Stimulated activated CD8-positive, alpha-beta memory T cell treated with anti-CD3 and anti-CD28 coated beads, Interleukin-2, amount 100 ng/mL, for 48 hours (primary cell): ENCODE measurements at regions not wholly inside any gene's neighbourhood (a gene's known extent, or its start where the extent isn't known, plus 50 kb on each side); places are given as distances from the start of the nearest gene placed in this dataset.
"Not testable (repeated sequence)": the region's sequence is repeated elsewhere in the genome, so short reads cannot be mapped to it uniquely, and the experiment has no call there.

Experiments used
- DNase-seq, 2 donors: peaks; one replicate each; pipeline ENCODE4 v3.0.0-alpha.2; 2020; ENCODE audit warnings: low read depth in 2 of 2

DNA sequence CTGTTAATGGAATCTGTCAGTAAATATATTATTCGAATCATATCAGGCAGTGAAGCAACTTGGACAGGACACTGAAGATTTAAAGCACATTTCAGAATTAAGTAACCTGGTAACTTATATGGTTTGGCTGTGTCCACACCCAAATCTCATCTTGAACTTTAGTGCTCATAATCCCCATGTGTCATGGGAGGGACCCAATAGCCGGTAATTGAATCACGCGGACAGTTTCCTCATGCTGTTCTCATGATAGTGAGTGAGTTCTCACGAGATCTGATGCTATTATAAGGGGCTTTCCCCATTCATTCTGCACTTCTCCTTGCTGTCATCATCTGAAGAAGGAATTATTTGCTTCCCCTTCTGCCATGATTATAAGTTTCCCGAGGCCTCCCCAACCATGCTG is 83.2 kb upstream of the COL1A2 start:
- no peak for DNase-seq

DNA sequence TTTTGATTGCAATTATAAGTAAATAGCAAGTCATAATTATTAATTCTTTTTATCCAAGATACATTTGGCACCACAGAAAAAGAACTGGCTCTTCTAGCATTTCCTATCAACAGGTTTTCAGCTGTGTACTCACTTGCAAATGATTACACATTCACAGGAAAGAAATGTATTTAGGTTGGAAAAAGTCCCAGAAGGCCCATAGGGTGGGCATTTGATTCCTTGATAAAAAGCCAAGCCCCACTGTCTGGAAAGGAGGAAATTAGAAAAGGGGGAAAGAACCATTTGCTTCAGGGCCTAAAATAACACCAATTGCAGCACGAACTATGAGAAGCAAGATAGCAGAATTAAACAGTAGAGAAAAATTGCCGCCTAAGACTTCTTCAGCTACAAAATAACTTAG is 80.8 kb upstream of the COL1A2 start:
- no peak for DNase-seq

DNA sequence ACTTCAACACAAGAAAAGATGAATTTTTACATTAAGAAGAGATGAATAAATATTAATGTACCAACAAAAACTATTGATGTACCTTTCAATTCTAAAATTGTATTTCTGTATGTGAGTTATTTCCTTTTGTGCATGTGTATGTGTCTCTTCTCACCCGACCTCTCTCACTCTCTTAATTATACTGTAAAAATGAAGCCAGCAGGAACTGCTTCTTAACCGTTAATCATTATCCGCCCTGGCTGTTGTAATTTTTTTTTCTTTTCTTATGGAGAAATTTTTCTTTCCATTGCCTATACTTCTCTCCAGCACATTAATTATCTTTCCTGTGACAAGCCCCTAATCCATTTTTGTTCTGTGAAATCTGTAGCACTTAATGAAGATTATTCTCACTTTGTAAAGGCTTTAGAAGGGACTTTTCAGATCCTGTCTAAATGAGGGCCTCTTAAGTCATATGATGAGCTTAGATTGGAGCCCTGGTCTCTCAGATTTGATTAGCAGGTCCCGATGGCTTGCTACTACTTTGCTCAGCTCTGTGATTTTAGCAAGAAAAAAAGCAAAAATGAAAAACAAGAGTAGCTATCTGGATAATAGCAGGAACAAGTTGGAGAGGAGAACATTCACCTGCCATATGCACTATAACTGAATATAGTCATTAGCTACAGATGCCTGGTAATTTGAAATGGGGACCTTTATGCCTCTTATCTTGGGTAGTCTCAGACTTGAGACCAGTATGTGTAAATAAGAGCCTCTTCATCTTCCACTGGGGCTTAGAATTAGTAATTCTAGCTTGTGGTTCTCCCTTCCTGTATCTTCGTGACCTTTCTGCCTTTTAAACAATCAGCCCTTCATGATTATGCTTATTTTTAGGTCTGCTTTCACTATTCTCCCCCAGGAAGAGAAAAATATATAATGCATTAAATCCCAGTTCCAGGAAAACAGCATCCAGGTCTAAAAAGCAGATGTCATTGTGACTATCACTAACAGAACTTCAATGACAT is 80.0 kb upstream of the COL1A2 start:
- DNase-seq = no peak

DNA sequence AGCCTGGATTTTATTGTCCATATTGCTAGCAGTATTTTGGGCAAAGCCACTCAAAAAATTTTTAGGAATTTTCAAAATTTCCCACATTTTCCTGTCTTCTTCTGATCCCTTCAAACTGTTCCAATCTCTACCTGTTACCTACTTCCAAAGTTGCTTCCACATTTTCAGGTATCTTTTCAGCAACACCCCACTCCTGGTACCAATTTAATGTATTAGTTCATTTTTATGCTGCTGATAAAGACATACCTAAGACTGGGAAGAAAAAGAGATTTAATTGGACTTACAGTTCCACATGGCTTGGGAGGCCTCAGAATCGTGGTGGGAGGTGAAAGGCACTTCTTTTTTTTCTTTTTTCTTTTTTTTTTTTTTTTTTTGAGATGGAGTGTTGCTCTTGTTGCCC is 73.6 kb upstream of the COL1A2 start:
- DNase-seq = not testable (repeated sequence)

DNA sequence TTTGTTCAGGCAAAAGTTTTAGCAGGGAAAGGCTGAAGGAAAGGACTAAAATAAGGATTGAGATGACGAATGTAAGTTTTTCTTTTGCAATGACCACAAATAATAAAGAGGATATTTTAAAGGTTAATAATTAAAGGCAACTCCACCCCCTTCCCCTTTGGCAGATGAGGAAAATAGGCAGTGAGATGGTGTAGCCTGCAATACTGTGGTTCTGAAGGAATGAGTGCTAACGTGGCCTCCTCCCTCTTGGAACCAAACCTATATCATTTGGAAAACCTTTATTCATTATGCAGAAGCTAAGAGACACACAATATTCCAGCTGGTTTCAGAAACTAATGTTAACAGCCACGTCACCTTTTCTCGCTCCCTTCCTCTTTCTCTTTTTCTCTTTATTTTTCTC is 70.9 kb upstream of the COL1A2 start:
- no peak for DNase-seq

- no peak for DNase-seq
Measured at GRCh38 chr7:94324380-94325121, 70.1 kb upstream of the COL1A2 start.

DNA sequence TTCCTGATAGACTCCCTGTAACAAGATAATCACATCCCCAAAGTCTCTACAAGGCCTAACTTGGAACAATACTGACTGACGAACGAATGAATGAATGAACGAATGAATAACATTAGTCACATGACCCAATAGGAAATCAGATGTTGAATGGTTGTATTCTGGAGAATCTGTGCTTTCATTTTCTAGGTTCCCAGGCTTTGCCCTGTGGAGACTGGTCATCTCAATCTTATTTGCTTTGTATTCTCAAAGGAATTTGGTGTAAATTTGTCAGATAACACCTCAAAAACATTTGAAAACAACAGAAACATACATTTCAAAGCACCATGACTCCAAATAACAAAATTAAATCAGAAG is 69.6 kb upstream of the COL1A2 start:
- no peak for DNase-seq

DNA sequence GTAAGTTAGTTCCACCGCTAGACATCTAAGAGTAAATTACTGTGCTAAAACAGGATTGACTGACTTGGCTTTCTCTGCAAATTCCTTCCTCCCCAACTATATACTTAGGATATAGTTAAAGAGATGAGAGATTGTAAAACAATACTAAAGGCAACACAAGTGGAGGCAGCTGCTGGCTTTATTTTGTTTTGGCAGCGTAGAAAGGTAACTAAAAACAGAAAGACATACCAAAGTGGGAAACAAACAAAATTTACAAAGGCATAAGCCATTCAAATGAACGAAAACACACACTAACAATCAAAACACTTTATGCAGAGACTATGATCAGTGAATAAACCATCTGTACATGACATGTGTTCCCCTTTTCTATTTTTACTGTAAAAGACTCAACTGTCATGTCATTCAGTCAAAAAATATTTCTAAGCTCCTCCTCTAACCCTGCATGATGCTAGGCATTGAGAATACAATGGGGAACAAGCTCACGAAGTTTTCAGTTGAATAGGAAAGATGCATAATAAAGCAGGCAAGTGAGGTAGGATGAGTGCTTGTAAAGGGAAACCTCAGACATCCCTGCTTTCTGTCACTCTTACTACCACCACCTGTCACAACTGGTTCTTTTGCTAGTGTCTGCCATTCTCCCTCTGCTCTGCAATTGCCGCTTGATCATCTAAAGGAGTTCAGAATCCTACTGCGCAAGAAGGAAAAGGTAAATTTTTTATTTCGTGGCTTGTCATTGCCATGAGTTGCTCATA is 64.2 kb upstream of the COL1A2 start:
- DNase-seq = no peak

GRCh38 chr7:94332571-94332970 is 62.1 kb upstream of the COL1A2 start:
- no peak for DNase-seq

- no peak for DNase-seq
Measured at GRCh38 chr7:94333810-94334209, 60.9 kb upstream of the COL1A2 start.

DNA sequence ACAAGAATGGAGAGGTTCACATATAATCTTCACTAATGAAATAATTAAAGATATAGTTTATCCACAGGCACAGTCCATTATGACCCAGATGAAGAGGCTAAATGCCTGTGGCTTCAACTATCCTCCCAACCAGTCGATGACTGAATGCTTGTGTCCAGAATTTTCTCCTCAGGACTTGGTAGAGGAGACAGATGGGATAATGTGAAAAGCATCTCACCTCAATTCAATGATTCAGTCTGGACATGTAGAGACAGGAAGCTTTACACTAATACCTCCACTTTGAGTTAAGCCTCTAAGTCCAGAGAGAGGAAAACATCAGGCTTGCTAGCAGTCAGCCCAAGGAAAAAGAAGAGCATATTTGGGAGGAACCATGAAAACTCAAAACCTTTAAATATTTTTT is 59.1 kb upstream of the COL1A2 start:
- DNase-seq = no peak

DNA sequence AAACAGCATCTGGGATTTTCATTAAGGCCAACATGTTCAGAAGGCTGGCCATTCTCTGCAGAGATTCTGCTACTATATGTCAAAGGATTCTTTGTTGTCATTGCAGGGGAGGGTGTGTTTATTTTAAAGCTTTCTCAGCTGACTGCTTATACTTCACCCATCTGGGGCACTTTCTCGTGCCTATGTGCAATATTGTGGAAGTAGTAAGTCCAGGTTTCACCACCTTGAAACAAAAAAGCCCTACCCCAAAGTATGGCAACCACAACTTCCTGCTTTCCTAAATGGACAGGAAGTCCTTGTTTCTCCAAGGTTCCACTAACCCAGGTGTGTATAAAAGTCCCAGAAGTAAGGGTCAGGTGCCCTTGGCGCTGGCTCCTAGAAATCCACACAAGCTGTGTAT is 58.7 kb upstream of the COL1A2 start:
- no peak for DNase-seq

- DNase-seq = no peak
Measured at GRCh38 chr7:94338921-94339371, 55.7 kb upstream of the COL1A2 start.

- no peak for DNase-seq
Measured at GRCh38 chr7:94344826-94345225, 49.9 kb upstream of the COL1A2 start.
